Adrenal gland (tissue), 5 donors: ENCODE measurements at regions not wholly inside any gene's neighbourhood (a gene's known extent, or its start where the extent isn't known, plus 50 kb on each side); places are given as distances from the start of the nearest gene placed in this dataset.

Experiments
- CTCF ChIP-seq, 6 experiments: fragments of 450-650 bp in 4 of 6; fragments of 200-600 bp in 2 of 6; sonication (generic) in 1 of 6; IDR thresholded peaks; 1 replicate in 5 of 6; 2 replicates in 1 of 6; pipeline versions ENCODE4 v1.5.1 to v1.8.0; 2016 to 2021; ENCODE audit warnings: antibody characterized with exemption in 6 of 6, mild to moderate bottlenecking in 2 of 6, moderate library complexity in 1 of 6
- POLR2A ChIP-seq, 2 donors: fragments of 450-650 bp; IDR thresholded peaks; one replicate each; pipeline ENCODE4 v1.6.1; 2017; ENCODE audit warnings: antibody characterized with exemption in 2 of 2, mild to moderate bottlenecking in 2 of 2, moderate library complexity in 1 of 2
- donor health status: DM: no; HTN: no; CAD: no.

GRCh38 chr10:100634034-100634433 is 98.3 kb downstream of the HIF1AN start:
- TF ChIP-seq CTCF (IDR thresholded peaks at IDR 0.05): no peak
- no peak for TF ChIP-seq POLR2A (IDR thresholded peaks at IDR 0.05)
